IMR-90 (cell line): ENCODE measurements at regions not wholly inside any gene's neighbourhood (a gene's known extent, or its start where the extent isn't known, plus 50 kb on each side); places are given as distances from the start of the nearest gene placed in this dataset.

ENCODE experiments used
- ATAC-seq: fragments of 200-7000 bp; cut with Tn5 transposase; 2 replicates; pipeline ENCODE4 v1.9.1; 2020; ENCODE audit warnings: low read depth, mild to moderate bottlenecking, moderate library complexity
- BruUV-seq: library from RNA; stranded (reverse); fragments of 400-500 nt; replicated peaks from 2 replicates; lab custom pipeline; 2021; lab: Mats Ljungman, UMichigan
- CTCF ChIA-PET: fragments of 300-600 bp; formaldehyde crosslinking; extraction: SDS; loops from one replicate; lab custom pipeline; 2021; ENCODE audit warnings: antibody characterized with exemption; lab: Yijun Ruan, JAX
- POLR2A ChIA-PET: fragments of 300-600 bp; sonication (Branson Sonifier 250); formaldehyde crosslinking; loops from one replicate; lab custom pipeline; 2022; ENCODE audit warnings: antibody characterized with exemption; ENCODE audit not compliant: unreplicated experiment; lab: Charles Lee
- DNase-seq: peaks from one replicate; pipeline ENCODE4 v3.0.0; 2013
- H2AFZ ChIP-seq: replicated peaks from 2 replicates; pipeline ENCODE3; 2013; ENCODE audit warnings: low read length, mild to moderate bottlenecking; ENCODE audit not compliant: poor library complexity
- H2AK5ac ChIP-seq: 2 replicates; pipeline ENCODE4 v1.6.1; 2013; ENCODE audit warnings: low read depth, low read length, inconsistent platforms
- H2AK9ac ChIP-seq: replicated peaks from 2 replicates; pipeline ENCODE3; 2013; ENCODE audit warnings: mild to moderate bottlenecking, low read depth, low read length, moderate library complexity; ENCODE audit not compliant: poor library complexity
- H2BK120ac ChIP-seq: 2 replicates; pipeline ENCODE4 v1.6.1; 2013; ENCODE audit warnings: low read depth, low read length, inconsistent platforms
- H2BK15ac ChIP-seq: 3 replicates; pipeline ENCODE4 v1.6.1; 2013; ENCODE audit warnings: low read depth, low read length, inconsistent platforms
- H2BK20ac ChIP-seq: 2 replicates; pipeline ENCODE4 v1.6.1; 2013; ENCODE audit warnings: low read depth, mild to moderate bottlenecking, inconsistent platforms, low read length, moderate library complexity
- H2BK5ac ChIP-seq: 2 replicates; pipeline ENCODE4 v1.6.1; 2013; ENCODE audit warnings: mild to moderate bottlenecking, low read depth, low read length, inconsistent platforms; ENCODE audit not compliant: poor library complexity, severe bottlenecking
- H3K14ac ChIP-seq: replicated peaks from 2 replicates; pipeline ENCODE4 v1.6.1; 2013; ENCODE audit warnings: low read depth, low read length, inconsistent platforms
- H3K18ac ChIP-seq: 2 replicates; pipeline ENCODE4 v1.6.1; 2013; ENCODE audit warnings: low read depth, low read length, control low read depth
- H3K23ac ChIP-seq: 2 replicates; pipeline ENCODE4 v1.6.1; 2013; ENCODE audit warnings: low read depth, low read length, inconsistent platforms
- H3K27ac ChIP-seq: 2 replicates; pipeline ENCODE4 v1.5.1; 2013; ENCODE audit warnings: mild to moderate bottlenecking, control low read depth, low read length; ENCODE audit not compliant: insufficient read depth
- H3K27me3 ChIP-seq: 2 replicates; pipeline ENCODE4 v1.6.1; 2013; ENCODE audit warnings: low read length; ENCODE audit not compliant: control insufficient read depth, insufficient read depth
- H3K36me3 ChIP-seq: 2 replicates; pipeline ENCODE4 v1.6.1; 2013; ENCODE audit warnings: low read length, mixed read lengths; ENCODE audit not compliant: control insufficient read depth, insufficient read depth
- H3K4ac ChIP-seq: 2 replicates; pipeline ENCODE4 v1.6.1; 2013; ENCODE audit warnings: low read depth, low read length, inconsistent platforms
- H3K4me1 ChIP-seq: 2 replicates; pipeline ENCODE4 v1.6.1; 2013; ENCODE audit warnings: low read length, mixed read lengths; ENCODE audit not compliant: control insufficient read depth, insufficient read depth
- H3K4me2 ChIP-seq: 2 replicates; pipeline ENCODE4 v1.6.1; 2013; ENCODE audit warnings: low read depth, mild to moderate bottlenecking, control low read depth, low read length, moderate library complexity
- H3K4me3 ChIP-seq: 2 replicates; pipeline ENCODE4 v1.5.1; 2013; ENCODE audit warnings: low read depth, mild to moderate bottlenecking, control low read depth, low read length, moderate library complexity; ENCODE audit not compliant: insufficient read depth
- H3K56ac ChIP-seq: 2 replicates; pipeline ENCODE4 v1.6.1; 2013; ENCODE audit warnings: low read length, inconsistent platforms; ENCODE audit not compliant: insufficient read depth; ENCODE audit errors: extremely low read depth
- H3K79me1 ChIP-seq, 2 experiments: 2 replicates each; pipeline ENCODE4 v1.6.1; 2013; ENCODE audit warnings: low read length in 2 of 2, inconsistent platforms in 1 of 2, low read depth in 1 of 2
- H3K9ac ChIP-seq: 2 replicates; pipeline ENCODE4 v1.6.1; 2013; ENCODE audit warnings: low read depth, low read length, control low read depth
- H3K9me1 ChIP-seq: 2 replicates; pipeline ENCODE4 v1.6.1; 2013; ENCODE audit warnings: low read length, inconsistent platforms; ENCODE audit not compliant: insufficient read depth
- H3K9me3 ChIP-seq: 2 replicates; pipeline ENCODE4 v1.6.1; 2013; ENCODE audit warnings: low read length; ENCODE audit not compliant: control insufficient read depth, insufficient read depth
- H4K20me1 ChIP-seq: 2 replicates; pipeline ENCODE4 v1.6.1; 2013; ENCODE audit warnings: low read length, inconsistent platforms; ENCODE audit not compliant: insufficient read depth
- H4K5ac ChIP-seq: 2 replicates; pipeline ENCODE4 v1.6.1; 2013; ENCODE audit warnings: mild to moderate bottlenecking, low read depth, low read length, control low read depth
- H4K8ac ChIP-seq, 2 experiments: 2 replicates each; pipeline ENCODE4 v1.6.1; 2013; ENCODE audit warnings: low read depth in 2 of 2, low read length in 2 of 2, control low read depth in 1 of 2, inconsistent platforms in 1 of 2
- H4K91ac ChIP-seq: 2 replicates; pipeline ENCODE4 v1.6.1; 2013; ENCODE audit warnings: low read depth, low read length, inconsistent platforms; ENCODE audit not compliant: insufficient read depth
- BHLHE40 ChIP-seq: fragments of 150-350 bp; IDR thresholded peaks from 2 replicates; pipeline ENCODE4 v1.6.1; 2016; ENCODE audit warnings: mild to moderate bottlenecking, low read depth, low read length
- CEBPB ChIP-seq: IDR thresholded peaks from 2 replicates; pipeline ENCODE4 v1.6.1; 2012; ENCODE audit warnings: low read depth, low read length, improper control_type of control experiment
- CHD1 ChIP-seq: IDR thresholded peaks from 2 replicates; pipeline ENCODE4 v1.6.1; 2012; ENCODE audit warnings: low read depth, low read length, improper control_type of control experiment
- FOS ChIP-seq: fragments of 150-350 bp; IDR thresholded peaks from 2 replicates; pipeline ENCODE4 v1.6.1; 2016; ENCODE audit warnings: low read depth, low read length
- MAFK ChIP-seq: IDR thresholded peaks from 2 replicates; pipeline ENCODE4 v1.6.1; 2012; ENCODE audit warnings: low read depth, low read length, improper control_type of control experiment
- MAZ ChIP-seq: IDR thresholded peaks from 2 replicates; pipeline ENCODE4 v1.6.1; 2012; ENCODE audit warnings: low read depth, mild to moderate bottlenecking, low read length, improper control_type of control experiment, moderate library complexity, borderline replicate concordance
- NFE2L2 ChIP-seq: fragments of 150-350 bp; IDR thresholded peaks from 2 replicates; pipeline ENCODE4 v1.6.1; 2016; ENCODE audit warnings: low read depth, mild to moderate bottlenecking, low read length
- POLR2A ChIP-seq: IDR thresholded peaks from 2 replicates; pipeline ENCODE4 v1.6.1; 2012; ENCODE audit warnings: mild to moderate bottlenecking, low read depth, low read length
- RAD21 ChIP-seq: IDR thresholded peaks from 2 replicates; pipeline ENCODE4 v1.6.1; 2012; ENCODE audit warnings: low read length, improper control_type of control experiment
- RCOR1 ChIP-seq: IDR thresholded peaks from 2 replicates; pipeline ENCODE4 v1.6.1; 2012; ENCODE audit warnings: mild to moderate bottlenecking, low read length, improper control_type of control experiment; ENCODE audit not compliant: insufficient replicate concordance
- RFX5 ChIP-seq: IDR thresholded peaks from 2 replicates; pipeline ENCODE4 v1.8.0; 2012; ENCODE audit warnings: low read depth, mild to moderate bottlenecking, low read length, moderate library complexity
- SMC3 ChIP-seq: fragments of 150-350 bp; IDR thresholded peaks from 2 replicates; pipeline ENCODE4 v1.6.1; 2016; ENCODE audit warnings: low read depth, mild to moderate bottlenecking, antibody characterized with exemption, low read length, moderate library complexity
- WGBS, 2 experiments: methylation state at CpG; one replicate each; pipeline versions ENCODE4 v1.1.5 to v1.1.7; 2013; ENCODE audit warnings: missing lambda C conversion rate in 2 of 2; ENCODE audit not compliant: insufficient read length in 1 of 2; ENCODE audit errors: extremely low coverage in 2 of 2; 5-methylcytosine and 5-hydroxymethylcytosine counted together
- dilution Hi-C: fragments of 300-500 bp; cut with HindIII; formaldehyde crosslinking; loops from one replicate; pipeline ENCODE4 v1.14.3; 2018; ENCODE audit warnings: low sequenced_read_pairs; ENCODE audit not compliant: unreplicated experiment
- in situ Hi-C: fragments of 300-500 bp; cut with MboI; formaldehyde crosslinking; loops from 3 replicates; pipeline ENCODE4 v1.14.3; 2019; ENCODE audit warnings: low sequenced_read_pairs, inconsistent platforms, mixed read lengths
- intact Hi-C: fragments of 100-400 bp; cut with micrococcal nuclease; formaldehyde crosslinking; loops from 2 replicates; pipeline ENCODE4 v1.10.0; 2022
- TF ChIP-seq, protein P1 (sequence below): fragments of 150-350 bp; IDR thresholded peaks from 2 replicates; pipeline ENCODE4 v1.6.1; 2016; ENCODE audit warnings: low read depth, mild to moderate bottlenecking, low read length, moderate library complexity, borderline replicate concordance
- TF ChIP-seq, protein P2 (sequence below): conservative IDR thresholded peaks from 2 replicates; pipeline ENCODE4 v1.5.1; 2012; ENCODE audit warnings: mild to moderate bottlenecking, low read depth, low read length, improper control_type of control experiment
- TF ChIP-seq, protein P3 (sequence below): fragments of 150-350 bp; IDR thresholded peaks from 2 replicates; pipeline ENCODE4 v1.6.1; 2017; ENCODE audit warnings: mild to moderate bottlenecking, antibody characterized with exemption, low read length, low read depth

DNA sequence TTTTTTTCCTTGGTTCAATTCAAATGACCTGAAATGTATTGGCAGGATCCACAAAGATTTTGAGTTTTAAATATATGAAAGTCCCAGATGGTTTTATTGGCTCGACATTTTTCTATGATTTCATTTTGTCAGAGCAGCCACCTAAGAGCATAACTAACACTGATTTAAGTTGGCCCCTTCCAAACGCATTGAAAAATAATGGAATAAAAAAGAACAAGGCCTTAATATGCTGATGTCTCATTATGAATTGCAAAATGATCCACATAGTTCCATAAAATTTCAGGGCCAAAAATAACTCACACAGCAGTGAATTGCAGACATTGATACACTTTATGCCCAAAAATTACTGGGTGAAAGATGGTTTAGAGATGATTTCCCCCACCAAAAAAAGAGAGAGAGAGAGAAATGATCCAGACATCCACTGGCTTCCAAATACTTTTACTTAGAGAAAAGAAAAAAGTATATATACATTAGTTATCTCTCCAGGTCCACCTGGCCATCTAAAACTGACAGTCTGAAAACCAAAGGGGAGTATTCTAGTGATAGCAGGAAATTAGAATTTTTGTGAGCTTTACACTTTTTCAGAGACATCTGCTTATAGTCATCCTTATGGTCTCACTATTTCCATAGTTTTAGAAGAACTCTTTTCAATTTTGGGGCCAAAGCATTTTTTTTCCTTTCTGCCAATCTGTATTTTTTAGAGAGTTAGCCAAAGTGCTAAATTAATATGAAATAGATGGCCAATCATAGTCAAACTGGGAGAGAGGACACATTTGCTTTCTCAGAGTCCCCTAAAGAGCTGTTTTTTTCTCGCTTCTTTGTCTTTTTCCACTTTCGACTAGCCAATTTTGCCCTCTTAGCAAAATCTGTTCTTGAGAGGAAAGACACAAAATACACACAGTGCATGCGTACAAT is 213.5 kb upstream of the RND3 start:
- Histone ChIP-seq H3K18ac (no peak overlapping the region), H3K4me1 (peaks cover 5% of the 10 kb centered on the region), H4K8ac (no peak overlapping the region), H3K9me3 (no peaks in the 10 kb centered on the region), H2BK15ac (no peak overlapping the region), H3K56ac (no peak overlapping the region), H2BK120ac (no peak overlapping the region), H3K23ac (no peak overlapping the region), H3K4me2 (no peak overlapping the region), H3K36me3 (no peaks in the 10 kb centered on the region), H3K79me1 (no peaks in the 10 kb centered on the region), H3K27me3 (no peaks in the 10 kb centered on the region), H3K27ac (no peak overlapping the region), H2BK5ac (no peak overlapping the region), H4K20me1 (no peaks in the 10 kb centered on the region), H4K5ac (no peak overlapping the region), H3K4me3 (no peak overlapping the region), H2AFZ (no peak overlapping the region), H3K9ac (no peak overlapping the region), H4K91ac (no peak overlapping the region), H2BK20ac (no peak overlapping the region), H2AK5ac (no peak overlapping the region), H2AK9ac (no peak overlapping the region), H3K4ac (no peak overlapping the region), H3K14ac (no peak overlapping the region), H3K9me1 (no peaks in the 10 kb centered on the region)
- in situ Hi-C loops = no loop called here
- ChIA-PET CTCF (no interaction called here), POLR2A (no interaction called here)
- WGBS, 2 experiments = no CpG with 5 or more reads among the region's 5 CpGs
- ATAC-seq (no peak), DNase-seq (no peak)
- dilution Hi-C loops = no loop called here
- BruUV-seq = no TSS peak
- intact Hi-C loops = no loop called here
- no peak for TF ChIP-seq NFE2L2
- TF ChIP-seq, protein P1, sequence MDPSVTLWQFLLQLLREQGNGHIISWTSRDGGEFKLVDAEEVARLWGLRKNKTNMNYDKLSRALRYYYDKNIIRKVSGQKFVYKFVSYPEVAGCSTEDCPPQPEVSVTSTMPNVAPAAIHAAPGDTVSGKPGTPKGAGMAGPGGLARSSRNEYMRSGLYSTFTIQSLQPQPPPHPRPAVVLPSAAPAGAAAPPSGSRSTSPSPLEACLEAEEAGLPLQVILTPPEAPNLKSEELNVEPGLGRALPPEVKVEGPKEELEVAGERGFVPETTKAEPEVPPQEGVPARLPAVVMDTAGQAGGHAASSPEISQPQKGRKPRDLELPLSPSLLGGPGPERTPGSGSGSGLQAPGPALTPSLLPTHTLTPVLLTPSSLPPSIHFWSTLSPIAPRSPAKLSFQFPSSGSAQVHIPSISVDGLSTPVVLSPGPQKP = no peak
- no peak for TF ChIP-seq BHLHE40
- TF ChIP-seq CHD1 = no peak
- TF ChIP-seq, protein P2, sequence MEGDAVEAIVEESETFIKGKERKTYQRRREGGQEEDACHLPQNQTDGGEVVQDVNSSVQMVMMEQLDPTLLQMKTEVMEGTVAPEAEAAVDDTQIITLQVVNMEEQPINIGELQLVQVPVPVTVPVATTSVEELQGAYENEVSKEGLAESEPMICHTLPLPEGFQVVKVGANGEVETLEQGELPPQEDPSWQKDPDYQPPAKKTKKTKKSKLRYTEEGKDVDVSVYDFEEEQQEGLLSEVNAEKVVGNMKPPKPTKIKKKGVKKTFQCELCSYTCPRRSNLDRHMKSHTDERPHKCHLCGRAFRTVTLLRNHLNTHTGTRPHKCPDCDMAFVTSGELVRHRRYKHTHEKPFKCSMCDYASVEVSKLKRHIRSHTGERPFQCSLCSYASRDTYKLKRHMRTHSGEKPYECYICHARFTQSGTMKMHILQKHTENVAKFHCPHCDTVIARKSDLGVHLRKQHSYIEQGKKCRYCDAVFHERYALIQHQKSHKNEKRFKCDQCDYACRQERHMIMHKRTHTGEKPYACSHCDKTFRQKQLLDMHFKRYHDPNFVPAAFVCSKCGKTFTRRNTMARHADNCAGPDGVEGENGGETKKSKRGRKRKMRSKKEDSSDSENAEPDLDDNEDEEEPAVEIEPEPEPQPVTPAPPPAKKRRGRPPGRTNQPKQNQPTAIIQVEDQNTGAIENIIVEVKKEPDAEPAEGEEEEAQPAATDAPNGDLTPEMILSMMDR = no peak
- no peak for TF ChIP-seq SMC3
- TF ChIP-seq POLR2A = no peak
- TF ChIP-seq, protein P3, sequence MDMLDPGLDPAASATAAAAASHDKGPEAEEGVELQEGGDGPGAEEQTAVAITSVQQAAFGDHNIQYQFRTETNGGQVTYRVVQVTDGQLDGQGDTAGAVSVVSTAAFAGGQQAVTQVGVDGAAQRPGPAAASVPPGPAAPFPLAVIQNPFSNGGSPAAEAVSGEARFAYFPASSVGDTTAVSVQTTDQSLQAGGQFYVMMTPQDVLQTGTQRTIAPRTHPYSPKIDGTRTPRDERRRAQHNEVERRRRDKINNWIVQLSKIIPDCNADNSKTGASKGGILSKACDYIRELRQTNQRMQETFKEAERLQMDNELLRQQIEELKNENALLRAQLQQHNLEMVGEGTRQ = no peak
- TF ChIP-seq MAFK = no peak
- TF ChIP-seq FOS = no peak
- TF ChIP-seq MAZ = no peak
- TF ChIP-seq RFX5 = no peak
- TF ChIP-seq RAD21 = no peak
- TF ChIP-seq CEBPB = no peak
- no peak for TF ChIP-seq RCOR1
